Loucy (cell line): ENCODE measurements at regions not wholly inside any gene's neighbourhood (a gene's known extent, or its start where the extent isn't known, plus 50 kb on each side); places are given as distances from the start of the nearest gene placed in this dataset.
"Not testable (repeated sequence)": the region's sequence is repeated elsewhere in the genome, so short reads cannot be mapped to it uniquely, and the experiment has no call there.

Experiments used
- H2AFZ ChIP-seq: fragments of 200-600 bp; sonication (generic); 2 replicates; pipeline ENCODE4 v1.6.0; 2016; ENCODE audit warnings: antibody characterized with exemption, mild to moderate bottlenecking, low read length, moderate library complexity
- H3F3A ChIP-seq: fragments of 200-600 bp; 2 replicates; pipeline ENCODE4 v1.6.0; 2016; ENCODE audit warnings: antibody characterized with exemption, low read depth, mild to moderate bottlenecking
- H3K27me3 ChIP-seq: fragments of 200-600 bp; sonication (generic); 2 replicates; pipeline ENCODE4 v1.6.1; 2014; ENCODE audit warnings: low read length, mild to moderate bottlenecking; ENCODE audit not compliant: insufficient read depth, poor library complexity, severe bottlenecking
- H3K36me3 ChIP-seq: fragments of 200-600 bp; sonication (generic); 2 replicates; pipeline ENCODE4 v1.6.1; 2016; ENCODE audit warnings: low read length; ENCODE audit not compliant: insufficient read depth
- H3K4me1 ChIP-seq: fragments of 200-600 bp; sonication (generic); 2 replicates; pipeline ENCODE4 v1.5.1; 2014; ENCODE audit warnings: low read length, mild to moderate bottlenecking; ENCODE audit not compliant: insufficient read depth, poor library complexity, severe bottlenecking
- H3K4me2 ChIP-seq: fragments of 200-600 bp; sonication (generic); 2 replicates; pipeline ENCODE4 v1.6.0; 2014; ENCODE audit warnings: antibody characterized with exemption, low read length, low read depth, mild to moderate bottlenecking; ENCODE audit not compliant: poor library complexity, severe bottlenecking
- H3K4me3 ChIP-seq: fragments of 200-600 bp; sonication (generic); 2 replicates; pipeline ENCODE4 v1.5.1; 2014; ENCODE audit warnings: low read length, mild to moderate bottlenecking, mixed read lengths; ENCODE audit not compliant: poor library complexity, severe bottlenecking
- H3K79me2 ChIP-seq: fragments of 200-600 bp; sonication (generic); 2 replicates; pipeline ENCODE4 v1.6.1; 2014; ENCODE audit warnings: low read length; ENCODE audit not compliant: insufficient read depth
- H3K9ac ChIP-seq: fragments of 200-600 bp; sonication (generic); 2 replicates; pipeline ENCODE4 v1.6.0; 2014; ENCODE audit warnings: mild to moderate bottlenecking, low read depth, low read length, moderate library complexity; ENCODE audit not compliant: poor library complexity, severe bottlenecking
- H3K9me2 ChIP-seq: fragments of 200-600 bp; sonication (generic); replicated peaks from 2 replicates; pipeline ENCODE4 v1.6.1; 2016; ENCODE audit warnings: low read depth, low read length, mixed read lengths
- H3K9me3 ChIP-seq: fragments of 200-600 bp; sonication (generic); 2 replicates; pipeline ENCODE4 v1.6.1; 2014; ENCODE audit warnings: mild to moderate bottlenecking, antibody characterized with exemption, low read length, low read depth; ENCODE audit not compliant: insufficient read depth
- H4K20me1 ChIP-seq: fragments of 200-600 bp; sonication (generic); 2 replicates; pipeline ENCODE4 v1.6.0; 2014; ENCODE audit warnings: antibody characterized with exemption, low read length, mild to moderate bottlenecking; ENCODE audit not compliant: insufficient read depth, poor library complexity, severe bottlenecking
- EZH2phosphoT487 ChIP-seq: fragments of 200-600 bp; IDR thresholded peaks from 2 replicates; pipeline ENCODE4 v1.6.1; 2018; ENCODE audit warnings: antibody characterized with exemption, mild to moderate bottlenecking, moderate library complexity, borderline replicate concordance
- TF ChIP-seq, protein P1 (sequence below): fragments of 200-600 bp; sonication (generic); conservative IDR thresholded peaks from 2 replicates; pipeline ENCODE4 v1.5.1; 2014; ENCODE audit warnings: mild to moderate bottlenecking, antibody characterized with exemption, low read length

DNA sequence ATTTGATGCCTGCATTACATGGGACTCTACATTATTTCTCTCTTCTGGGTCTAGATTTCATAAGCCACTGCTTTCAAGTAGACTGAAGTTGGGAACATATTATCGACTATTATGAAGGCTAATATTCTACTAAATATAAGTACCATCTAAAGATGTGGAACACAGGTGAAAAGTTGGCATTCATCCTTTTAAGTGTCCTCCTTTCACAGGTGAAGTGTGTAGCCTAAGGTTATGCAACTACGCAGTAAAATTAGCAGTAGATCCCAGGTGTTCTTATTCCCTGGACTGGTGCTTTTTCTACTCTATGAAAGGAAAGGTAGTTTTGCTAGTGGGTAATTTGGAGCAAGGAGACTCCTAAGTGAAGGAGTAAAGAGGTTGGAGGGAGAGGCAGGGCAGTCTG is 88.2 kb upstream of the DPP10 start:
- H3K9me3 ChIP-seq, result no peaks in the 10 kb centered on the region
- no peak for TF ChIP-seq EZH2phosphoT487
- TF ChIP-seq, protein P1, sequence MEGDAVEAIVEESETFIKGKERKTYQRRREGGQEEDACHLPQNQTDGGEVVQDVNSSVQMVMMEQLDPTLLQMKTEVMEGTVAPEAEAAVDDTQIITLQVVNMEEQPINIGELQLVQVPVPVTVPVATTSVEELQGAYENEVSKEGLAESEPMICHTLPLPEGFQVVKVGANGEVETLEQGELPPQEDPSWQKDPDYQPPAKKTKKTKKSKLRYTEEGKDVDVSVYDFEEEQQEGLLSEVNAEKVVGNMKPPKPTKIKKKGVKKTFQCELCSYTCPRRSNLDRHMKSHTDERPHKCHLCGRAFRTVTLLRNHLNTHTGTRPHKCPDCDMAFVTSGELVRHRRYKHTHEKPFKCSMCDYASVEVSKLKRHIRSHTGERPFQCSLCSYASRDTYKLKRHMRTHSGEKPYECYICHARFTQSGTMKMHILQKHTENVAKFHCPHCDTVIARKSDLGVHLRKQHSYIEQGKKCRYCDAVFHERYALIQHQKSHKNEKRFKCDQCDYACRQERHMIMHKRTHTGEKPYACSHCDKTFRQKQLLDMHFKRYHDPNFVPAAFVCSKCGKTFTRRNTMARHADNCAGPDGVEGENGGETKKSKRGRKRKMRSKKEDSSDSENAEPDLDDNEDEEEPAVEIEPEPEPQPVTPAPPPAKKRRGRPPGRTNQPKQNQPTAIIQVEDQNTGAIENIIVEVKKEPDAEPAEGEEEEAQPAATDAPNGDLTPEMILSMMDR, result no peak
- H3K27me3 ChIP-seq, result no peaks in the 10 kb centered on the region
- no peaks in the 10 kb centered on the region for H3K4me1 ChIP-seq
- no peak overlapping the region for H3K4me3 ChIP-seq
- no peaks in the 10 kb centered on the region for H3F3A ChIP-seq
- no peaks in the 10 kb centered on the region for H3K36me3 ChIP-seq
- no peaks in the 10 kb centered on the region for H3K79me2 ChIP-seq
- H3K9ac ChIP-seq, result no peak overlapping the region
- no peaks in the 10 kb centered on the region for H3K9me2 ChIP-seq
- no peak overlapping the region for H2AFZ ChIP-seq
- H4K20me1 ChIP-seq, result no peaks in the 10 kb centered on the region
- no peak overlapping the region for H3K4me2 ChIP-seq

DNA sequence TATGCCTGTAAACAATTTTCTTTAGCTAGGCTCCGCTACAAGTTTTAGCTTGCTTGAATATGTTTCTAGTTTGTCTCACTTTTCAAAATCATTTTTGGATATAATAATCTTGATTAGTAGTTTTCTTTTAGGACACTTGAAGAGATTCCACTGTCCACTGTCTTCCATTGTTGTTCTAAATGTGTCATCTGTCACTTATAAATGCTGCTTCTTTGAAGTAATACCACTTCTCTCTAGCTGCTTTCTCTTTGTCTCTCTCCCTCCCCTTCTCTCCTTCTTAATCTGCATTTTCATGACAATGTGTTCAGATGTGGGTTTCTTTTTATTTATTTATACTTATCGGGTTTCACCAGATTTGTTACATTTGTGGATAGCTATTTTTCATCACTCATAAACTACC is 73.7 kb upstream of the DPP10 start:
- no peaks in the 10 kb centered on the region for H3K27me3 ChIP-seq
- no peak overlapping the region for H3K4me3 ChIP-seq
- H4K20me1 ChIP-seq, result no peaks in the 10 kb centered on the region
- H3K79me2 ChIP-seq, result no peaks in the 10 kb centered on the region
- peaks cover 19% of the 10 kb centered on the region for H3K9me3 ChIP-seq
- H3K9me2 ChIP-seq, result no peaks in the 10 kb centered on the region
- no peaks in the 10 kb centered on the region for H3K4me1 ChIP-seq
- H3K9ac ChIP-seq, result no peak overlapping the region
- TF ChIP-seq, protein P1, result no peak
- no peak for TF ChIP-seq EZH2phosphoT487
- H3K4me2 ChIP-seq, result no peak overlapping the region
- H3F3A ChIP-seq, result no peaks in the 10 kb centered on the region
- H2AFZ ChIP-seq, result no peak overlapping the region
- H3K36me3 ChIP-seq, result no peaks in the 10 kb centered on the region

DNA sequence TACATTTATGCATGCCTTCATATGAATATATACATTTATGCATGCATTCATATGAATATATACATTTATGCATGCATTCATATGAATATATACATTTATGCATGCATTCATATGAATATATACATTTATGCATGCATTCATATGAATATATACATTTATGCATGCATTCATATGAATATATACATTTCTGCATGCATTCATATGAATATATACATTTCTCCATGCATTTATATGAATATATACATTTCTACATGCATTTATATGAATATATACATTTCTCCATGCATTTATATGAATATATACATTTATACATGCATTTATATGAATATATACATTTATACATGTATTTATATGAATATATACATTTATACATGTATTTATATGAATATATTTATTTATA is 70.7 kb upstream of the DPP10 start:
- H3K4me1 ChIP-seq, H3K79me2 ChIP-seq, H3F3A ChIP-seq, H2AFZ ChIP-seq, H3K4me3 ChIP-seq, H3K27me3 ChIP-seq, H3K9me2 ChIP-seq, H3K4me2 ChIP-seq, H3K36me3 ChIP-seq, H3K9ac ChIP-seq, H4K20me1 ChIP-seq: not testable (repeated sequence)
- H3K9me3 ChIP-seq, result peaks cover 19% of the 10 kb centered on the region

DNA sequence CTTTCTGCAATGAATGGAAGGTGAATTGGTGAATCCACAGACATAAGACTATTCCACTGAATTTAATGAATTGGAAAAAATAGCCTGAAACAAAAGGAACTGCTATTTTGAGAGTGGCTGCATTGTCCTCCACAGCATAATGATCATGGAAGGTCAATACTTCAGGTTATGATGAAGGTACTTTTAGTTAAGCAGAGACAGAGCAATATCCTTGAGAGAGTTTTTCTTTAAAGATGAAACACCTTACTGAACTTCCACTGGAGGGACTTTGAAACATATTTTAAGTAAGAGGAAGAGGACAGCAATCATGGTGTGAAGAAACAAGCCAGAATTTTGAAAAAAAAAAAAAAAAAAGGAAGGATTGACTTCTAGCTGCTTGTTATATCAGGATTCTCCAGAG is 68.8 kb upstream of the DPP10 start:
- Histone ChIP-seq H3K9me2 (no peaks in the 10 kb centered on the region), H3F3A (no peaks in the 10 kb centered on the region), H3K4me3 (no peak overlapping the region), H3K27me3 (no peaks in the 10 kb centered on the region), H3K9me3 (peaks cover 13% of the 10 kb centered on the region), H3K9ac (no peak overlapping the region), H3K79me2 (no peaks in the 10 kb centered on the region), H2AFZ (no peak overlapping the region), H3K4me2 (no peak overlapping the region), H3K4me1 (no peaks in the 10 kb centered on the region), H3K36me3 (no peaks in the 10 kb centered on the region), H4K20me1 (no peaks in the 10 kb centered on the region)
- TF ChIP-seq, protein P1, result no peak
